Esophagus squamous epithelium (tissue), 4 donors: ENCODE measurements at regions not wholly inside any gene's neighbourhood (a gene's known extent, or its start where the extent isn't known, plus 50 kb on each side); places are given as distances from the start of the nearest gene placed in this dataset.

Experiments used
- POLR2A ChIP-seq, 4 donors: fragments of 450-650 bp; IDR thresholded peaks; one replicate each; pipeline ENCODE4 v1.6.1; 2017; ENCODE audit warnings: antibody characterized with exemption in 4 of 4, mild to moderate bottlenecking in 4 of 4, moderate library complexity in 3 of 4
- TF ChIP-seq, protein P1 (sequence below), 6 experiments: fragments of 450-650 bp in 4 of 6; fragments of 200-600 bp in 2 of 6; sonication (generic) in 2 of 6; IDR thresholded peaks; one replicate each; pipeline ENCODE4 v1.5.1; 2016 to 2019; ENCODE audit warnings: antibody characterized with exemption in 6 of 6, mild to moderate bottlenecking in 4 of 6, moderate library complexity in 4 of 6

DNA sequence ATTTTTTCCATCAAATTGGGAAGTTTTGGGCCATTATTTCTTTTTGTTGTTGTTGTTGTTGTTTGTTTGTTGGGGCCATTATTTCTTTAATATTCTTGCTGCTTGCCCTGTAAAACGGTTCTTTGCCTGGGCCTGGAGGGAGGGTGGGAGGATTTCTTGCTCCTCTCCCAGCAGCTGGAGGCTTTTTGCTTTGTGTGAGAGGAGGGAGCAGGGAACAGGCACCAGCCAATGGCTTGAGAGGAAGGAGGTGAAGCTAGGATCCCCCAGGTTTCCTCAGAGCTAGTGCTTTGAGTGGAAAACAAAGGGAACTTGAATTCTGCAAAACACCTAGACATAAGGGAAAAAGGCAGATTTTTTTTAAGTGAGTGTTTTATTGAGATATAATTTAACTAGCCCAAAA is 61.2 kb upstream of the DNAJC19 start:
- TF ChIP-seq, protein P1, sequence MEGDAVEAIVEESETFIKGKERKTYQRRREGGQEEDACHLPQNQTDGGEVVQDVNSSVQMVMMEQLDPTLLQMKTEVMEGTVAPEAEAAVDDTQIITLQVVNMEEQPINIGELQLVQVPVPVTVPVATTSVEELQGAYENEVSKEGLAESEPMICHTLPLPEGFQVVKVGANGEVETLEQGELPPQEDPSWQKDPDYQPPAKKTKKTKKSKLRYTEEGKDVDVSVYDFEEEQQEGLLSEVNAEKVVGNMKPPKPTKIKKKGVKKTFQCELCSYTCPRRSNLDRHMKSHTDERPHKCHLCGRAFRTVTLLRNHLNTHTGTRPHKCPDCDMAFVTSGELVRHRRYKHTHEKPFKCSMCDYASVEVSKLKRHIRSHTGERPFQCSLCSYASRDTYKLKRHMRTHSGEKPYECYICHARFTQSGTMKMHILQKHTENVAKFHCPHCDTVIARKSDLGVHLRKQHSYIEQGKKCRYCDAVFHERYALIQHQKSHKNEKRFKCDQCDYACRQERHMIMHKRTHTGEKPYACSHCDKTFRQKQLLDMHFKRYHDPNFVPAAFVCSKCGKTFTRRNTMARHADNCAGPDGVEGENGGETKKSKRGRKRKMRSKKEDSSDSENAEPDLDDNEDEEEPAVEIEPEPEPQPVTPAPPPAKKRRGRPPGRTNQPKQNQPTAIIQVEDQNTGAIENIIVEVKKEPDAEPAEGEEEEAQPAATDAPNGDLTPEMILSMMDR (IDR thresholded peaks at IDR 0.05), result no peak
- no peak for TF ChIP-seq POLR2A (IDR thresholded peaks at IDR 0.05)
